PC-9 (cell line): ENCODE measurements at regions not wholly inside any gene's neighbourhood (a gene's known extent, or its start where the extent isn't known, plus 50 kb on each side); places are given as distances from the start of the nearest gene placed in this dataset.

Source experiments
- BruUV-seq: library from RNA; stranded (reverse); fragments of 400-500 nt; replicated peaks from 2 replicates; lab custom pipeline; 2021; lab: Mats Ljungman, UMichigan
- CTCF ChIA-PET: fragments of 300-600 bp; sonication (Branson Sonifier 250); formaldehyde crosslinking; loops from one replicate; lab custom pipeline; 2022; ENCODE audit warnings: antibody characterized with exemption; lab: Charles Lee
- POLR2A ChIA-PET: fragments of 300-600 bp; sonication (Branson Sonifier 250); formaldehyde crosslinking; loops from one replicate; lab custom pipeline; 2022; ENCODE audit warnings: antibody characterized with exemption; ENCODE audit not compliant: unreplicated experiment; lab: Charles Lee
- DNase-seq, 2 experiments: peaks; one replicate each; pipeline versions ENCODE4 v3.0.0 to v3.0.0-alpha.2; 2015 to 2022; ENCODE audit warnings: mixed read lengths in 1 of 2
- H2AFZ ChIP-seq: fragments of 200-600 bp; sonication (generic); 2 replicates; pipeline ENCODE4 v1.8.1; 2017; ENCODE audit warnings: antibody characterized with exemption
- H3F3A ChIP-seq: fragments of 200-600 bp; sonication (generic); 2 replicates; pipeline ENCODE4 v1.8.1; 2017; ENCODE audit warnings: antibody characterized with exemption, mild to moderate bottlenecking, low read depth; ENCODE audit not compliant: insufficient read depth
- H3K27ac ChIP-seq: fragments of 200-600 bp; sonication (generic); 2 replicates; pipeline ENCODE4 v1.6.1; 2016; ENCODE audit warnings: mixed run types
- H3K27me3 ChIP-seq: fragments of 200-600 bp; sonication (generic); 2 replicates; pipeline ENCODE4 v1.6.1; 2016; ENCODE audit warnings: low read depth, mixed run types; ENCODE audit not compliant: insufficient read depth
- H3K36me3 ChIP-seq: fragments of 200-600 bp; sonication (generic); 2 replicates; pipeline ENCODE4 v1.6.1; 2016; ENCODE audit warnings: low read depth, mixed run types
- H3K4me1 ChIP-seq: fragments of 200-600 bp; sonication (generic); replicated peaks from 2 replicates; pipeline ENCODE4 v1.6.1; 2016; ENCODE audit warnings: mixed run types; ENCODE audit not compliant: insufficient read depth
- H3K4me2 ChIP-seq: fragments of 200-600 bp; sonication (generic); 2 replicates; pipeline ENCODE4 v1.6.1; 2017; ENCODE audit warnings: mixed run types
- H3K4me3 ChIP-seq: fragments of 200-600 bp; sonication (generic); 2 replicates; pipeline ENCODE4 v1.6.1; 2016; ENCODE audit warnings: mixed run types
- H3K79me2 ChIP-seq: fragments of 200-600 bp; sonication (generic); 2 replicates; pipeline ENCODE4 v1.6.1; 2017; ENCODE audit warnings: low read depth, mixed run types
- H3K9me2 ChIP-seq: fragments of 200-600 bp; sonication (generic); 2 replicates; pipeline ENCODE4 v1.8.1; 2017; ENCODE audit warnings: mild to moderate bottlenecking; ENCODE audit not compliant: insufficient read depth
- H3K9me3 ChIP-seq: fragments of 200-600 bp; sonication (generic); 2 replicates; pipeline ENCODE4 v1.8.1; 2016; ENCODE audit warnings: low read depth; ENCODE audit not compliant: insufficient read depth
- H4K20me1 ChIP-seq: fragments of 200-600 bp; sonication (generic); 2 replicates; pipeline ENCODE4 v1.8.1; 2017; ENCODE audit not compliant: insufficient read depth
- CTCF ChIP-seq: fragments of 200-600 bp; sonication (generic); conservative IDR thresholded peaks from 2 replicates; pipeline ENCODE4 v1.6.1; 2017; ENCODE audit warnings: mixed run types, antibody characterized with exemption, mild to moderate bottlenecking, moderate library complexity
- EZH2 ChIP-seq: fragments of 200-600 bp; sonication (generic); IDR thresholded peaks from 2 replicates; pipeline ENCODE4 v1.8.0; 2017; ENCODE audit warnings: antibody characterized with exemption, low read depth
- intact Hi-C: fragments of 100-400 bp; cut with micrococcal nuclease; formaldehyde crosslinking; loops from one replicate; pipeline ENCODE4 v1.10.0; 2022; ENCODE audit not compliant: unreplicated experiment

- H3K9me3 ChIP-seq = no peaks in the 10 kb centered on the region
- H3K4me2 ChIP-seq = no peak overlapping the region
- ChIA-PET POLR2A (no interaction called here), CTCF (no interaction called here)
- H3K4me3 ChIP-seq = no peak overlapping the region
- BruUV-seq = no TSS peak
- no peaks in the 10 kb centered on the region for H3K9me2 ChIP-seq
- no peaks in the 10 kb centered on the region for H4K20me1 ChIP-seq
- H3K27me3 ChIP-seq = no peaks in the 10 kb centered on the region
- TF ChIP-seq EZH2 = no peak
- TF ChIP-seq CTCF = no peak
- H3K36me3 ChIP-seq = no peaks in the 10 kb centered on the region
- H3K79me2 ChIP-seq = no peaks in the 10 kb centered on the region
- H3F3A ChIP-seq = no peaks in the 10 kb centered on the region
- intact Hi-C loops = no loop called here
- H3K4me1 ChIP-seq = no peaks in the 10 kb centered on the region
- DNase-seq = no peak
- H3K27ac ChIP-seq = no peak overlapping the region
- H2AFZ ChIP-seq = 0 out of 2 replicates have a peak overlapping the region, but pooled peaks have one; percentile 39
Observed at GRCh38 chr1:216832192-216832591, 109.0 kb upstream of the ESRRG start.

GRCh38 chr1:216830424-216831210 lies 107.4 kb upstream of the ESRRG start:
- H3K27ac ChIP-seq = no peak overlapping the region
- intact Hi-C loops = no loop called here
- no peaks in the 10 kb centered on the region for H3K36me3 ChIP-seq
- no peak for DNase-seq
- no peaks in the 10 kb centered on the region for H3K79me2 ChIP-seq
- H2AFZ ChIP-seq = no peak overlapping the region
- POLR2A ChIA-PET = no interaction called here
- H3K4me3 ChIP-seq = no peak overlapping the region
- TF ChIP-seq EZH2 (no peak), CTCF (no peak)
- CTCF ChIA-PET = interaction anchor here (0.6 kb wide), 1 partner anchor 1601 kb away, joined by 6 read pairs; no protein-coding TSS in a partner anchor
- no TSS peak for BruUV-seq
- no peaks in the 10 kb centered on the region for H3K9me3 ChIP-seq
- H3K4me1 ChIP-seq = no peaks in the 10 kb centered on the region
- H3K4me2 ChIP-seq = no peak overlapping the region
- H4K20me1 ChIP-seq = no peaks in the 10 kb centered on the region
- H3K9me2 ChIP-seq = no peaks in the 10 kb centered on the region
- no peaks in the 10 kb centered on the region for H3K27me3 ChIP-seq
- H3F3A ChIP-seq = no peaks in the 10 kb centered on the region

GRCh38 chr1:216827251-216827650 lies 104.0 kb upstream of the ESRRG start:
- Histone ChIP-seq H3K36me3 (no peaks in the 10 kb centered on the region), H3K4me1 (no peaks in the 10 kb centered on the region), H3K27ac (no peak overlapping the region), H3K9me2 (no peaks in the 10 kb centered on the region), H3K79me2 (no peaks in the 10 kb centered on the region), H2AFZ (no peak overlapping the region), H3K4me2 (no peak overlapping the region), H3K9me3 (no peaks in the 10 kb centered on the region), H4K20me1 (no peaks in the 10 kb centered on the region), H3K27me3 (no peaks in the 10 kb centered on the region), H3K4me3 (no peak overlapping the region), H3F3A (no peaks in the 10 kb centered on the region)
- TF ChIP-seq EZH2 (no peak), CTCF (no peak)
- no peak for DNase-seq
- intact Hi-C loops = no loop called here
- ChIA-PET CTCF (no interaction called here), POLR2A (no interaction called here)
- BruUV-seq = no TSS peak
